NB4 (cell line): ENCODE measurements at regions not wholly inside any gene's neighbourhood (a gene's known extent, or its start where the extent isn't known, plus 50 kb on each side); places are given as distances from the start of the nearest gene placed in this dataset.

Source experiments
- POLR2A ChIP-seq: IDR thresholded peaks from 2 replicates; pipeline ENCODE4 v1.6.1; 2011; ENCODE audit warnings: mild to moderate bottlenecking; ENCODE audit not compliant: insufficient read length; ENCODE audit errors: extremely low read depth
- TF ChIP-seq, protein P1 (sequence below): IDR thresholded peaks from 2 replicates; pipeline ENCODE4 v1.6.1; 2011; ENCODE audit warnings: low read depth, low read length
- TF ChIP-seq, protein P2 (sequence below): IDR thresholded peaks from one replicate; pipeline ENCODE4 v1.5.1; 2012; ENCODE audit warnings: low read depth, low read length

DNA sequence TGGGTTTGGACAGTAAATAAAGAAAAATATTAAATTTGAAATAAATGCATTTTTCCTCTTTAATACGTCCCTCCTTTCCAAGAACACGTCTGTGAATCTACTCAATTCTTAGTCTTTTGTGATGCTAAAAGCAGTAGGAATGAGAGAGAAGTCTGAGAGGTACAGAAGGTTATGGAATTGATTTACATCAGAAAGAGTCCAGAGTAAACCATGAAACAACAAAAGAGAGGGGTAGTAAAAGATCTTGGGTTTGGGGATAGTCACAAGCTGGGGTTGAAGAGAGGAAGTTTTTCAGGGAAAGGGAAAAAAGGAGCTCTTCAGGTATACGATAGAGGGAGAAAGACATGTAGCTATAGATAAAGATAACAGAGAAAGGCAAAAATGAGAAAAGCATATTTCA, 215.4 kb downstream of the RAB28 start:
- TF ChIP-seq, protein P1, sequence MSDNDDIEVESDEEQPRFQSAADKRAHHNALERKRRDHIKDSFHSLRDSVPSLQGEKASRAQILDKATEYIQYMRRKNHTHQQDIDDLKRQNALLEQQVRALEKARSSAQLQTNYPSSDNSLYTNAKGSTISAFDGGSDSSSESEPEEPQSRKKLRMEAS = no peak
- TF ChIP-seq, protein P2, sequence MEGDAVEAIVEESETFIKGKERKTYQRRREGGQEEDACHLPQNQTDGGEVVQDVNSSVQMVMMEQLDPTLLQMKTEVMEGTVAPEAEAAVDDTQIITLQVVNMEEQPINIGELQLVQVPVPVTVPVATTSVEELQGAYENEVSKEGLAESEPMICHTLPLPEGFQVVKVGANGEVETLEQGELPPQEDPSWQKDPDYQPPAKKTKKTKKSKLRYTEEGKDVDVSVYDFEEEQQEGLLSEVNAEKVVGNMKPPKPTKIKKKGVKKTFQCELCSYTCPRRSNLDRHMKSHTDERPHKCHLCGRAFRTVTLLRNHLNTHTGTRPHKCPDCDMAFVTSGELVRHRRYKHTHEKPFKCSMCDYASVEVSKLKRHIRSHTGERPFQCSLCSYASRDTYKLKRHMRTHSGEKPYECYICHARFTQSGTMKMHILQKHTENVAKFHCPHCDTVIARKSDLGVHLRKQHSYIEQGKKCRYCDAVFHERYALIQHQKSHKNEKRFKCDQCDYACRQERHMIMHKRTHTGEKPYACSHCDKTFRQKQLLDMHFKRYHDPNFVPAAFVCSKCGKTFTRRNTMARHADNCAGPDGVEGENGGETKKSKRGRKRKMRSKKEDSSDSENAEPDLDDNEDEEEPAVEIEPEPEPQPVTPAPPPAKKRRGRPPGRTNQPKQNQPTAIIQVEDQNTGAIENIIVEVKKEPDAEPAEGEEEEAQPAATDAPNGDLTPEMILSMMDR = no peak
- TF ChIP-seq POLR2A = no peak
